GM12865 (cell line): ENCODE measurements at regions not wholly inside any gene's neighbourhood (a gene's known extent, or its start where the extent isn't known, plus 50 kb on each side); places are given as distances from the start of the nearest gene placed in this dataset.
"Not testable (repeated sequence)": the region's sequence is repeated elsewhere in the genome, so short reads cannot be mapped to it uniquely, and the experiment has no call there.

Experiments used
- DNase-seq: peaks from one replicate; pipeline ENCODE4 v3.0.0; 2010; ENCODE audit warnings: low read depth
- H3K4me3 ChIP-seq: 2 replicates; pipeline ENCODE4 v1.5.1; 2011; ENCODE audit warnings: mild to moderate bottlenecking, low read depth, low read length, control low read depth
- TF ChIP-seq, protein P1 (sequence below): IDR thresholded peaks from 2 replicates; pipeline ENCODE4 v1.5.1; 2011; ENCODE audit warnings: low read length, control low read depth, low read depth, inconsistent platforms; ENCODE audit not compliant: insufficient read depth; ENCODE audit errors: missing control alignments

DNA sequence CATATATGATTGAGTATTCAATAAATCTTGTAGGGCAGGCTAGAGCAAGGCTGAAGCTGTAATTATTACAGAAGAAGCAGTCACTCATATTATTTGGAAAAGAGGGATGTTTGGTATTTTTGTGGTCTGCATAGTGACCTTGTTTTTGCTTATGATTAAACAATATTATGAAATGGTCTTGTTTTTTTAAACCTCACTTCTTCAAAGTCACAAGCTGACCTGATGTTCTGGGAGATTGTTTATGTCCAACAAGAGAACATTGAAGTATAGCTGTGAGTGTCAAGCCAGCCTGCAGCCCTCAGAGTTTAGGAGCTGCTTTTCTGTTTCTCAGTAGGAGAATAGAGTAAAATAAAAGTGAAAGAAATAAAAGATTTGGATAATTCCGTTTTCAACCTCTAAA is 342.2 kb downstream of the LRRC70 start:
- no peak overlapping the region for H3K4me3 ChIP-seq
- TF ChIP-seq, protein P1, sequence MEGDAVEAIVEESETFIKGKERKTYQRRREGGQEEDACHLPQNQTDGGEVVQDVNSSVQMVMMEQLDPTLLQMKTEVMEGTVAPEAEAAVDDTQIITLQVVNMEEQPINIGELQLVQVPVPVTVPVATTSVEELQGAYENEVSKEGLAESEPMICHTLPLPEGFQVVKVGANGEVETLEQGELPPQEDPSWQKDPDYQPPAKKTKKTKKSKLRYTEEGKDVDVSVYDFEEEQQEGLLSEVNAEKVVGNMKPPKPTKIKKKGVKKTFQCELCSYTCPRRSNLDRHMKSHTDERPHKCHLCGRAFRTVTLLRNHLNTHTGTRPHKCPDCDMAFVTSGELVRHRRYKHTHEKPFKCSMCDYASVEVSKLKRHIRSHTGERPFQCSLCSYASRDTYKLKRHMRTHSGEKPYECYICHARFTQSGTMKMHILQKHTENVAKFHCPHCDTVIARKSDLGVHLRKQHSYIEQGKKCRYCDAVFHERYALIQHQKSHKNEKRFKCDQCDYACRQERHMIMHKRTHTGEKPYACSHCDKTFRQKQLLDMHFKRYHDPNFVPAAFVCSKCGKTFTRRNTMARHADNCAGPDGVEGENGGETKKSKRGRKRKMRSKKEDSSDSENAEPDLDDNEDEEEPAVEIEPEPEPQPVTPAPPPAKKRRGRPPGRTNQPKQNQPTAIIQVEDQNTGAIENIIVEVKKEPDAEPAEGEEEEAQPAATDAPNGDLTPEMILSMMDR, result no peak
- no peak for DNase-seq

DNA sequence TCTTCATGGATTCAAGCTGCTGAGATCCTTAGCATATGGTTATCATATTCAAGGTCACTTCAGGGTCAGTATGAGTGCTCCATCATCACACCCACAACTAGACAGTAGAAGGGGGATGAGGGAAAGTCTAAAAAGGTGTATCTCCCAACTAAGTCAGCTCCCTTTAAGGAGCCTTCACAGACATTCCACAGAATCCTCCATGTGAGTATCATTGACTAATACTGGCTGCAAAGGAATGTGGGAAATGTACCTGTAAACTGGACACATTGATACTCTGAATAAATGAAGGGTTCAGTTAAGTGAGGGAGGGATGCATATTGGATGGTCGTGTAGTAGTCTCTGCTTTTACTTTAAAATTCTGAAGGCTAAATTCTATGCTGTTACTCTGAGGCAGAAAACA is 330.7 kb downstream of the LRRC70 start:
- DNase-seq, result no peak
- TF ChIP-seq, protein P1, result no peak

DNA sequence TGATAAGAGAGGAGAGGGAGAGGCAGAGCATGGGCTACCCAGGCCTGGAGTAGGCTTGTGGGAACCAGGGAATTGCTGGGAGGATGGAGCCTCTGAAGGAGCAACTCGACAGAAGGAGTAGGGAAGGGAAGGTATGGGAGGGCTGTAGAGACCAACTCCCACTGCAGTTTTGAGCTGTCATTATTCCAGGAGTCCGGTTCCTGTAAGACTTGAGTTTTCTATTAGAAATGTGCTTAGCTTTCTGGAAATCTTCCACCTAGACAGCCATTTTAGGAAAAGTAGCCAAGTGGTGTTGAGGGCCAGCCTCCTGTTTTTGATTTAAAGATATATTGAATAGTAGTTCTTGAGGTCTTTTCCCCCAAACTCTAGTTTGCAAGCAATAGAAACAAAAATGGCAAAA is 323.5 kb downstream of the LRRC70 start:
- no peak overlapping the region for H3K4me3 ChIP-seq
- TF ChIP-seq, protein P1, result no peak
- no peak for DNase-seq

More for the DNA sequence above, 330.7 kb downstream of the LRRC70 start:
- H3K4me3 ChIP-seq, result no peak overlapping the region

DNA sequence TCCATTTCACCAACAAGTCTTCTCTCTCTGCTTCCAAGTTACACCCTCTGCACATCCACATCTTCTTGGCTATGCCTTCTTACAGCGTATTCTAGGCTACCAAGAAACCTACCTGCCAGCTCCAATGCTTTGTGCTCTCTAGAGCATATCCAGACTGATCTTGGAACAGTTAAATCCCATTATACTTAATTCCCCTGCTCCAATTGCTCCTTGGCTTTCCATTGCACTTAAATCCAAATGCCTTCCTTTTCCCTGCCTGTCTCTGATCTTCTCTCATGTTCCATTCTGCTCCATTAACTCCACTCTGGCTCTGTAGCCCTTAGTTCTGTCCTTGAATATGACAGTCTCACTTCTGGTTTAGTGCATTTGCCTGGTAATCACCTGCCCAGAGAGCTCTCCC is 322.4 kb downstream of the LRRC70 start:
- TF ChIP-seq, protein P1, result no peak
- no peak for DNase-seq

DNA sequence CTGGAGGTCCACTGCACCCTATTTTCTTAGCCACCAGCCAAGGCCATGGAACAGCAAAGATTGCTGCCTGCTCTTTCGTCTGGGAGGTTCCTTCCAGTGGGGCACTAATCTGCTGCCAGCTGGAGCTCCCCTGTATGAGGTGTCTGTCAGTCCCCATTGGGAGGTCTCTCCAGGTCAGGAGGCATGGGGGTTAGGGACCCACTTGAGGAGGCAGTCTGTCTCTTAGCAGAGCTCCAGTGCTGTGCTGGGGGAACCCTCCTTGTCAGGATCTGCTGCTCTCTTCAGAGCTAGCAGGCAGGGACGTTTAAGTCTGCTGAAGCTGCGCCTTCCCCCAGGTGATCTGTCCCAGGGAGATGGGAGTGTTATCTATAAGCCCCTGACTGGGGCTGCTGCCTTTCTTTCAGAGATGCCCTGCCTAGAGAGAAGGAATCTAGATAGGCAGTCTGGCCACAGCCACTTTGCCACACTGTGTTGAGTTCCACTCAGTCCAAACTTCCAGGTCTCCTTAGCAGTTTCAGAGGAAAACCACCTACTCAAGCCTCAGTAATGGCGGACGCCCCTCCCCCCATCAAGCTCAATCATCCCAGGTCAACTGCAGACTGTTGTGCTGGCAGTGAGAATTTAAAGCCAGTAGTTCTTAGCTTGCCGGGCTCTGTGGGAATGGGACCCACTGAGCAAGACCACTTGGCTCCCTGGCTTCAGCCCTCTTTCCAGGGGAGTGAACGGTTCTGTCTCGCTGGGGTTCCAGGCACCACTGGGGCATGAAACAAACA is 317.7 kb downstream of the LRRC70 start:
- TF ChIP-seq, protein P1, result no peak
- no peak for DNase-seq
- no peak overlapping the region for H3K4me3 ChIP-seq

More for the DNA sequence above, 322.4 kb downstream of the LRRC70 start:
- H3K4me3 ChIP-seq, result no peak overlapping the region

DNA sequence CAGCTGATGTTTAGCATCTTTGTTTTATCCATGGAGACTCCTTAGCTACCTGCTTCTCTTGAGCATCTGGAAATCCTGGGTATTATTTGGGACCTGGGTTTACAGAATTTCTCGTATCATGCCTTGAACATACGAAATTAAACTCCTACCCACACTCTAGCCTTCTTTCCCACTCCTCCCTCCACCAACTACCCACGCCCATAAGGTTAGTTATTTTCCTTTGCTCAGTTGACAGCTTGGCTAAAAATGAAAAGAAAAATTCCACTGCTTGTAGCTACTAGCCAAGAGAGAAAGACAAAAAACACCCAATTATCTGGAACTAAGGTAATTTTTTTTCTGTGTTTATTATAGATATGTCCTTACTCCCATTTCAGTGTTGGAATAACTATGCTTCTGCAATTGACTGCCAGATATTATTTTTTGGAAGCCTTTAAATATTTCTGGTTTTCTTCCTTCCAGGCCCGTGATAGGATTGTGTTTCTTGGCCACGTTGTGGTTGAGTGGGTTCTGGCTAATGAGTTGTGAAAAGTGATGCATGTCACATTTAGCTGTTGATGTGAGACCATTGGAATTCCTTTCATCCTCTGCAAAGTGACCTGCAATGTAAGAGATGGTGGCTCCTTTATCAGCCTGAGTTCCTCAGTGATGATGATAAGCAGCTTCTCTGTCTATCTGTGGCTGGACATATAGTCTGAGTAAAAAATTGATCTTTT is 308.1 kb downstream of the LRRC70 start:
- TF ChIP-seq, protein P1, result no peak
- no peak overlapping the region for H3K4me3 ChIP-seq
- DNase-seq, result no peak

DNA sequence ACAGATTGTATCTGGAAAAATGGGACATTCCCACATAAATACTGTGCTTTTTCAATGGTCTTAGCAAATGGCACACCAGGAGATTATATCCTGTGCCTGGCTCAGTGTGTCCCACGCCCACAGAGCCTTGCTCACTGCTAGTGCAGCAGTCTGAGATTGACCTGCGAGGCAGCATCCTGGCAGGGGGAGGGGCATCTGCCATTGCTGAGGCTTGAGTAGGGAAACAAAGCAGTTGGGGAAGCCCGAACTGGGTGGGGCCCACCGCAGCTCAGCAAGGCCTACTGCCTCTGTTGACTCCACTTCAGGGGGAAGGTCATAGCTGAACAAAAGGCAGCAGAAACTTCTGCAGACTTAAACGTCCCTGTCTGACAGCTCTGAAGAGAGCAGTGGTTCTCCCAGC is 258.7 kb downstream of the LRRC70 start:
- peak; percentile 4 for DNase-seq
- not testable (repeated sequence) for H3K4me3 ChIP-seq
